HL-60 (cell line): ENCODE measurements at regions not wholly inside any gene's neighbourhood (a gene's known extent, or its start where the extent isn't known, plus 50 kb on each side); places are given as distances from the start of the nearest gene placed in this dataset.

Experiments used
- CTCF ChIP-seq: IDR thresholded peaks from one replicate; pipeline ENCODE4 v1.5.1; 2011; ENCODE audit warnings: low read length, control low read depth, inconsistent platforms; ENCODE audit not compliant: insufficient read depth
- GABPA ChIP-seq: IDR thresholded peaks from 2 replicates; pipeline ENCODE4 v1.6.1; 2012; ENCODE audit warnings: low read depth
- POLR2AphosphoS5 ChIP-seq: IDR thresholded peaks from 2 replicates; pipeline ENCODE4 v1.6.1; 2012; ENCODE audit warnings: low read depth
- REST ChIP-seq: IDR thresholded peaks from 2 replicates; pipeline ENCODE4 v1.6.1; 2012; ENCODE audit warnings: low read depth; ENCODE audit not compliant: insufficient replicate concordance
- SPI1 ChIP-seq: IDR thresholded peaks from 2 replicates; pipeline ENCODE4 v1.6.1; 2012; ENCODE audit warnings: low read depth, mild to moderate bottlenecking, borderline replicate concordance

GRCh38 chr4:148510211-148510610, 68.0 kb upstream of the NR3C2 start:
- TF ChIP-seq POLR2AphosphoS5, result no peak
- TF ChIP-seq CTCF, result no peak
- TF ChIP-seq GABPA, result no peak
- TF ChIP-seq SPI1, result no peak
- no peak for TF ChIP-seq REST
